Lower lobe of right lung (tissue), 2 donors: ENCODE measurements at regions not wholly inside any gene's neighbourhood (a gene's known extent, or its start where the extent isn't known, plus 50 kb on each side); places are given as distances from the start of the nearest gene placed in this dataset.

Experiments
- ATAC-seq, 2 donors: fragments of 200-7000 bp; cut with Tn5 transposase; one replicate each; pipeline ENCODE4 v1.9.1; 2020 to 2022; ENCODE audit warnings: mild to moderate bottlenecking in 2 of 2, moderate library complexity in 2 of 2
- DNase-seq: peaks from one replicate; pipeline ENCODE4 v3.0.0-alpha.2; 2020
- H3K27ac ChIP-seq: fragments of 200-600 bp; one replicate; pipeline ENCODE4 v1.8.0; 2022
- H3K27me3 ChIP-seq: fragments of 200-600 bp; one replicate; pipeline ENCODE4 v1.8.0; 2022; ENCODE audit warnings: low read depth
- H3K36me3 ChIP-seq: fragments of 200-600 bp; one replicate; pipeline ENCODE4 v1.8.0; 2022; ENCODE audit warnings: mild to moderate bottlenecking
- H3K4me1 ChIP-seq: fragments of 200-600 bp; one replicate; pipeline ENCODE4 v1.8.0; 2022
- H3K4me3 ChIP-seq: fragments of 200-600 bp; one replicate; pipeline ENCODE4 v1.8.0; 2022; ENCODE audit warnings: mild to moderate bottlenecking
- H3K9me3 ChIP-seq: fragments of 200-600 bp; one replicate; pipeline ENCODE4 v1.8.0; 2022
- CTCF ChIP-seq: fragments of 200-600 bp; IDR thresholded peaks from one replicate; pipeline ENCODE4 v1.8.0; 2022; ENCODE audit warnings: antibody characterized with exemption, mild to moderate bottlenecking
- intact Hi-C: fragments of 100-400 bp; cut with DNase I; formaldehyde crosslinking; loops from one replicate; pipeline ENCODE4 v1.11.0; 2022
- donor health status: DM: no; HTN: yes; CAD: no; lungs with severe emphysema.

DNA sequence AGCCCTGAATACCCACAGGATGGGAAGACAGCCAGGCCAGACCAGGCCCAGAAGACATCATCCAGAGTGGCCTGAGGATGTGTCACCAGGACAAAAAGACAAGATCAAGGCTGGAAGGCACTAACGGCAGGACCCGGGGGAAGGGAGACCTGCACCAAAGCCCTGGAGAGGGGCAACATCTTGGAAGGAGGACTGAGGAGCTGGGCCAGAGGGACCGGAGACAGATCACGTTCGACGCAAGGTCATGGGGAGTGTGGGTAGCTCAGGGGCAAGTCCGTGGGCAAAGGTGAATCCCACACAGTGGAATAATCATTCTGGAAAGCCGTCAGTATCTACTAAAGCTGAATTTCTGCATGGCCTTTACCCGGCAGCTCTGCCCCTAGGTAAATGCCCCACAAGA lies 478.6 kb downstream of the MATN1 start:
- Histone ChIP-seq H3K36me3 (no peaks in the 10 kb centered on the region), H3K27ac (no peak overlapping the region), H3K4me3 (no peak overlapping the region), H3K27me3 (peaks cover 27% of the 10 kb centered on the region), H3K4me1 (no peaks in the 10 kb centered on the region), H3K9me3 (no peaks in the 10 kb centered on the region)
- no peak for ATAC-seq
- DNase-seq: no peak
- TF ChIP-seq CTCF: no peak
- intact Hi-C loops: no loop called here

- DNase-seq: no peak
- H3K9me3 ChIP-seq: no peaks in the 10 kb centered on the region
- peaks cover 22% of the 10 kb centered on the region for H3K27me3 ChIP-seq
- intact Hi-C loops: no loop called here
- no peaks in the 10 kb centered on the region for H3K4me1 ChIP-seq
- no peak overlapping the region for H3K4me3 ChIP-seq
- H3K36me3 ChIP-seq: no peaks in the 10 kb centered on the region
- no peak for TF ChIP-seq CTCF
- no peak overlapping the region for H3K27ac ChIP-seq
- ATAC-seq: no peak
These were observed 480.5 kb downstream of the MATN1 start for GRCh38 chr1:30242722-30243457.

DNA sequence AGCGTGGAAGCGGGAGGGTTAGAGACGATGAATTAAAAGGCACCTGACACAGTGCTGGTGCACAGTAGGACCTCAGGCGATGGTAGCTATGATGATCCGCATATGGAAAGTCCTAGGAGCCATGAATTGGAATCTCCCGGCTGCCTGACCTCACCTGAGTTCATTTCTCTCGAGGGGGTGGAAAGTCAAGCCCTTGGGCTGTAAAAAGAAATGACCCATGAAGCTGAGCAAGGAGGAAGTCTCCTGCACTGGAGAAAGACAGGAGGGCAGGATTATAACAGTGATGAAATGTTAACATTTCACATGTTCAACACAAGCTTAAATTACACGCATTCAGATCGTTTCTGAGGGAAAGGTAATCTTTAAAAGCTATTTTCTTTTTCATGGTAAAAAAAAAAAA lies 481.2 kb downstream of the MATN1 start:
- H3K36me3 ChIP-seq: no peaks in the 10 kb centered on the region
- H3K4me3 ChIP-seq: no peak overlapping the region
- H3K27me3 ChIP-seq: peaks cover 22% of the 10 kb centered on the region
- no peaks in the 10 kb centered on the region for H3K4me1 ChIP-seq
- no peak for ATAC-seq
- intact Hi-C loops: no loop called here
- no peak for DNase-seq
- no peak overlapping the region for H3K27ac ChIP-seq
- no peak for TF ChIP-seq CTCF
- no peaks in the 10 kb centered on the region for H3K9me3 ChIP-seq

DNA sequence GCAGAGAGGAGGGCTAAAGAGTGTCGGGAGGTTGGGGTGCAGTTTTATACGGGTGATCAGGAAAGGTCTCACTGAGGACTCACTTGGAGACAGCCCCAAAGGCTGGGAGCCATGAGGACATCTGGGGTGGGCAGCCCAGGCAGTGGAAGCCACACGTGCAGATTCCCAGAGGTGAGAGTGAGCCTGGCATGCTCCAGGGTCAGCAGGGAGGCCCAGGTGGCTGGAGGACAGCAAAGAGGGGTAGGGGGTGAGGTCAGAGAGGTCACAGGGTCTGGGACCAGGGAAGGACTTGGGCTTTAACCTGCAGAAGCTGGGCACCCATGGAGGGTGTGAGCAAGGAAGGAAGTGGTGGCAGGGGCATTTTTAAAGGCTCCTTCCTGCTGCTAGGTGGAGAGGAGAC lies 481.7 kb downstream of the MATN1 start:
- no peak for TF ChIP-seq CTCF
- ATAC-seq: no peak
- no peaks in the 10 kb centered on the region for H3K36me3 ChIP-seq
- no peak overlapping the region for H3K4me3 ChIP-seq
- intact Hi-C loops: no loop called here
- H3K27me3 ChIP-seq: peaks cover 22% of the 10 kb centered on the region
- H3K4me1 ChIP-seq: no peaks in the 10 kb centered on the region
- no peak for DNase-seq
- no peak overlapping the region for H3K27ac ChIP-seq
- H3K9me3 ChIP-seq: no peaks in the 10 kb centered on the region

DNA sequence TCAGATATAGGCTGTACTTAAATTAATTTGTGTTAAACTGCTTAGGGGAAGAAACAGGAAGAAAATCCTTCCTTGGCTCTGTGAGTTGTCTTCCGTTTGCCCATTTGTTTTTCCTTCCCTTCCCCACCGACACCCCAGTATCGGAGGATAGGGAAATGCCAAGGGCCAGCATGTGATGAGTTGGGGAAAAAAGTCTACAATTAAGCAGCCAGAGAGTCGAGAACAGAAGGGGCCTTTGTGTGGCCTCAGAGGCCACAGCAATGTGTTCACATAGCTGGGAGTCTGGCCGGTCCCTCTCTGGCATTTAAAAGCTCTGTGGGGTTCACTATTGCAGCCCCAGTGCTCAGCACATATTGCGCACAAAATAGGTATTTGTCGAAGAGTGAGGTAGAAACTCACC lies 489.3 kb downstream of the MATN1 start:
- DNase-seq: no peak
- H3K4me3 ChIP-seq: no peak overlapping the region
- no peaks in the 10 kb centered on the region for H3K9me3 ChIP-seq
- no peaks in the 10 kb centered on the region for H3K4me1 ChIP-seq
- H3K27ac ChIP-seq: no peak overlapping the region
- no peak for ATAC-seq
- intact Hi-C loops: no loop called here
- no peaks in the 10 kb centered on the region for H3K27me3 ChIP-seq
- H3K36me3 ChIP-seq: no peaks in the 10 kb centered on the region
- TF ChIP-seq CTCF: no peak
